CD4-positive, alpha-beta T cell treated with Interleukin-15 for 4 hours (primary cell): ENCODE measurements at regions not wholly inside any gene's neighbourhood (a gene's known extent, or its start where the extent isn't known, plus 50 kb on each side); places are given as distances from the start of the nearest gene placed in this dataset.
"Not testable (repeated sequence)": the region's sequence is repeated elsewhere in the genome, so short reads cannot be mapped to it uniquely, and the experiment has no call there.

Experiments
- DNase-seq: peaks from one replicate; pipeline ENCODE4 v3.0.0-alpha.2; 2020; ENCODE audit warnings: low spot score

- no peak for DNase-seq
Observed at GRCh38 chr17:68780596-68780995, 174.6 kb downstream of the ABCA8 start.

DNA sequence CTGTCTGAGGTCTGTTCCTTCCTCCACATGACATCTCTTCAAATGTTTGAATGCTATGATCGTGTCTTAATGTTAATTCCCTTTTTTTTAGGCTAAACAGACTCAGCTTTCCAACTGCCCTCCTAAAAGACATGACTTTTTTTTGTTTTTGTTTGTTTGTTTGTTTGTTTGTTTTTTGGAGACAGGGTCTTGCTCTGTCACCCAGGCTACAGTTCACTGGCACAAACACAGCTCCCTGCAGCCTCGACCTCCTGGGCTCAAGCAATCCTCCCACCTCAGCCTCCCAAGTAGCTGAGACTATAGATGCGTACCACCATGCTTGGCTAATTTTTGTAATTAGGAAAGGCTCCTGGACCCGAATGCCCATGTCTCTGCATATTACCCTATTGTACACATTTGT, 176.5 kb downstream of the ABCA8 start:
- no peak for DNase-seq

GRCh38 chr17:68777856-68778694, 176.9 kb upstream of the FAM20A start:
- no peak for DNase-seq

DNA sequence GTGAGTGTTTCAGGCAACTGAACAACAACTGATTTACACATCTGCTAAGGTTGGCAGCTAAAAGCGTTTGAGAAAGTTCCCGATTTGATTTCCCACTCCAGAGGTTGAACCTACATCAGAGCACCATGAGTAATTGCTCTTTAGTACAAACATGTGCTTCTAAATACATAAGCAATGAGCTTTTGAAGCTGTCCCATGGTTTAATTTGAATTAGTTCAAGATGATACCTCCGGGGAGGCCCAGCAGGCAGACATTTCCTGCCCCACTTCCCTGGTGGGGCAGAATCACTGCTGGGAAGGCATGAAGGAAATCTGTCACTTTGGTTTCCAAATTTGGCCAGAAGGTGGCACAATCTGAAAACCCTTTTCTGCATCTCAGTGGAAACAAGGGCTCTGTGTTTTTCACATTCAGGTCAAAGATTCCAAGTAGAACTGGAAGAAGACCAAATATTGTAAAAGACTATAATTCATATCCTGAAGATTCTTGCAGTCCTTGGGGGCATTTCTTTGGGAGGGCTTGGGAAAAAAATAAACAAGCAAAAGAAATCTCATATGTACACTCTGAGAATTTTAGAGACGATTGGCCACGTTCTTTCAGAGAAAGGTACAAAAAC, 176.2 kb upstream of the FAM20A start:
- peak; percentile 19 for DNase-seq

DNA sequence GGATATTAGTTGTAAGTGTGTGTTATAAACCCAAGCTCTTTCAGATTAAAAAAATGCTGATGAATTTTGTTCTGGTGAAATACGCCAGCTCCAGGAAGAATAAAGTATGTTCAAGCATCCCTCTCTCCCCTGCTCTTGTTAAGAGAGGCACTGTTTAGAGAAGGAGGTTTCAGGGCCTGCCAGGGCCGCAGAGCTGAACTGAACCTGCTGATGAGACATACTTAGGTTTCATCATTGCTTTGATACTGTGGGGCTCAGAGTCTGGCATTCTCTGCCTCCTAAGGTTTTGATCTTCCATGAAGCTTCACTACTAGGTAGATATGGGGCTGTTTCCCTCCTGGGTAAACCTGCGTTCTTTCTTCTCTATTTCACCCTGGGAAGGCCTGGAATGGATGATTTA, 175.3 kb upstream of the FAM20A start:
- DNase-seq = no peak

DNA sequence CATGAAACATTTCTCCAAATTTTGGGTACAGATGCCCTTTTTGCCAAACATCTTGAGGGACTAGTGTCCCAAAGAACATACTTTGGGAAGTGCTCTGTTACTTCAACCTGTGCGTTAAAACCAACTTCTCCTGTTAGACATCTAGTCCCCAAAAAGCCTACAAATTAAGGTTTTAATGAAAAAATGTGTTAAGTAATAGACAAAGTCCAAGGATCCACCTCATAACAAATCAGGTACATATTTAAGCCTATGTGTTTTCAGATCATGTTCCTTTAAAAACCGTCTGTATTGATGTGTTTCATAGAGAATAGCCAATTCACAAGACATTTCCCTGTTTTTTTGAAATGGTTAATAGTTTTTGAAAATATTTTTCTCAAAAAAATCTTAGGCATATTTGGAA, 174.8 kb upstream of the FAM20A start:
- DNase-seq = no peak

- no peak for DNase-seq
Observed at GRCh38 chr17:68775318-68775717, 174.2 kb upstream of the FAM20A start.

- DNase-seq = peak; percentile 9
Observed at GRCh38 chr17:68771867-68772515, 170.8 kb upstream of the FAM20A start.

- DNase-seq = no peak
Observed at GRCh38 chr17:68768804-68769203, 167.6 kb upstream of the FAM20A start.

- no peak for DNase-seq
Observed at GRCh38 chr17:68766640-68767039, 165.5 kb upstream of the FAM20A start.

- no peak for DNase-seq
Observed at GRCh38 chr17:68763562-68763961, 162.4 kb upstream of the FAM20A start.

GRCh38 chr17:68762911-68763310, 161.7 kb upstream of the FAM20A start:
- no peak for DNase-seq

GRCh38 chr17:68760141-68760475, 158.9 kb upstream of the FAM20A start:
- DNase-seq = no peak

DNA sequence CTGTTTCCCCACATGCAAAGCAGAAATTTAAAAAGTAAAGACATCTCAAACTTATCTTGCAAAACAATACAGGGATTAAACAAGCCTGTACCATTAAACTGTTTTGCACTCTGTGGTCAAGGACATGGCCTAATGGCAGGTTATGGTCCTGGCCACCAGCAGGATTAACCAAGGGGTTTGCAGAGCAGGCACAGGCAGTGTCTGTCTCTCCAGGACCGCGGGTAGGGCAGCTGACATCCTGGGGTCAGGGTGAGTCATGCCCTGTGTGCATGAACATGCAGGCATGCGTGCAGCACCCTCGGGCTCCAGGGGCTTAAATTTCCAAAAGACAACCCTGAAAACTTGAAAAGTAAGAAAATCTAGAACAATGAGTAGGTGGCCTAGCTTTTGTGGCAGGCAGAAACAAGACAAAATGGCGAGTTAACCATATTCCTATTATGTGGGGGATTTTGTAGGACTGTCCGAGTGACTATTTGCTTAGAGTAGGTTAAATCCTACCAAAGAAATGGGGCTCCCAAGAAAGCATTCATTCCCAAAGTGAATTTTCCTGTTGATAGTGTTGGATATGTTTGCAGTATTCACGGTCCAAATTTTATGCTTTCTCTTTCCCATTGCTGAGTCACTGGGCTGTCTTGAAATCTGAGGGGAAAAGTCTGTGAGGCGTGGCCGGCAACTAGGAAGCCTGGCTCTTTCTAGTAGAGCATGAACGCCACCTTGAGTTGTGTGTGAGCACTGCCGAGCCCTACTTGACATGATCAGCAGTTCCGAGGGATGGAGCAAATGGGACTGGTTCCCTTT, 158.4 kb upstream of the FAM20A start:
- peak; percentile 9 for DNase-seq

DNA sequence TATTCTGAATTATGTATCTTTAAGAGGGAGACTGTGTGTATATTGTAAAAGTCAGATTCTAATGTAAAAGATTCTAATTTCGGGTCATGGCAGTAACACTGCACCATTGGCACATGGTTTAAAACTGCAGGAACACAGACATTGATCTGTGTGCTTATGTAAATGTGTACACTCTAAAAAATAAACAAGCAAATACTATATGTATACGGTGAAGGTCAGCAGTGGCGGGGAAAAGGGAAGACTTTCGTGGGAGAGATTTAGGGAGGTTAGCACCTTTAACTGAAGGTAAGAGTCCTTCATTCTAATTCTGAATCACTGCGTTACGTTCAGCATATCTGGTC, 157.8 kb upstream of the FAM20A start:
- DNase-seq = no peak

DNA sequence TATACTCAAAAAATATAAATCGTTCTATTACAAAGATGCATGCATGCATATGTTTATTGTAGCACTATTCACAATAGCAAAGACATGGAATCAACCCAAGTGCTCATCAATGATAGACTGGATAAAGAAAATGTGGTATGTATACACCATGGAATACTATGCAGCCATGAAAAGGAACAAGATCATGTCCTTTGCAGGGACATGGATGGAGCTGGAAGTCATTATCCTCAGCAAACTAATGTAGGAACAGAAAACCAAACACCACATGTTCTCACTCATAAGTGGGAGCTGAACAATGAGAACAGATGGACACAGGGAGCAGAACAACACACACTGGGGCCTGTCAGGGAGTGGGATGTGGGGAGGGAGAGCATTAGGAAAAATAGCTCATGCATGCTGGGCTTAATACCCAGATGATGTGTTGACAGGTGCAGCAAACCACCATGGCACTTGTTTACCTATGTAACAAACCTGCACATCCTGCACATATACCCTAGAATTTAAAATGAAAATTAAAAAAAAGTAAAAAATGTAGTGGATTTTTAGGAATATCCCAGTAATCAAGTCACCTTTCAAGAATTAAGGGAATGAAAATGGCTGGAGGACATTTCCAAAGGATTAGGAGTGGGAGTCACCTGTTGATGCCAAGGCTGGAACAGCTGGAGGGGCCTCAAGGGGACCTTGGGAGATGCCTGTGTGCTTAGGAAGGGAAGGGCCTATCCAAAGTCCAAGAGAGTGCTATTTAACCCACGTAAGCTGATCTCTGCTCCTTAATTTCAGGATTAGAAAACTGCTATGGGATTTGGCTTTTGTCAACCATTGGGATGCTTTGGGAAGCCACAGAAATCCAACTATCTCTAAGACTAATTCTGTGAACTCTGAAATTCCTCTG, 156.9 kb upstream of the FAM20A start:
- not testable (repeated sequence) for DNase-seq

- DNase-seq = no peak
Observed at GRCh38 chr17:68753985-68754769, 153.0 kb upstream of the FAM20A start.

GRCh38 chr17:68750208-68750562, 149.0 kb upstream of the FAM20A start:
- no peak for DNase-seq

GRCh38 chr17:68749349-68750207, 148.4 kb upstream of the FAM20A start:
- DNase-seq = no peak

- no peak for DNase-seq
Observed at GRCh38 chr17:68748381-68748780, 147.2 kb upstream of the FAM20A start.
